GM19035 (cell line): ENCODE measurements at regions not wholly inside any gene's neighbourhood (a gene's known extent, or its start where the extent isn't known, plus 50 kb on each side); places are given as distances from the start of the nearest gene placed in this dataset.

Experiments
- ATAC-seq: cut with Tn5 transposase; IDR thresholded peaks from one replicate; pipeline ENCODE4 v1.9.1; 2021; ENCODE audit not compliant: unreplicated experiment

- no peak for ATAC-seq
These were observed 322.1 kb upstream of the SLC30A5 start for GRCh38 chr5:68771732-68772131.

GRCh38 chr5:68776381-68776780 lies 317.4 kb upstream of the SLC30A5 start:
- no peak for ATAC-seq

GRCh38 chr5:68777135-68777534 lies 316.7 kb upstream of the SLC30A5 start:
- ATAC-seq: no peak

DNA sequence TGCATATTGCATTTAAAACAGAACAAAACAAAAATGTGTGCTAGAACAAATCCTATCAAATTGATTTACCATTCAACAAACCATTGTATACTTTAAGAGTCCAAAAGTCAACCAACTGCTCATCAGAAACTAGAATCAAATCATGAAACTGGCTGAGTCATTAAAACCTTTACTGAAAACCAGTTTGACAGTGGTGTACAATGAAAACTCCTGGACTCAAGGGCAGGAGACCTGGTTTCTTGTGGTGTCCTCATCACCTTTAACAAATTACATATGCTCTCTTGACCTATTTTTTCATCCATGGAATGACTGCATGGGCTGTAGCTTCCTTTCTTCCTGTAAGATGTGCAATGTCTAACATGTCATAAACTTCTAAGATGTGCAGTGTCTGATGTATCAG lies 315.3 kb upstream of the SLC30A5 start:
- ATAC-seq: no peak

- ATAC-seq: no peak
These were observed 313.4 kb upstream of the SLC30A5 start for GRCh38 chr5:68780299-68780955.

DNA sequence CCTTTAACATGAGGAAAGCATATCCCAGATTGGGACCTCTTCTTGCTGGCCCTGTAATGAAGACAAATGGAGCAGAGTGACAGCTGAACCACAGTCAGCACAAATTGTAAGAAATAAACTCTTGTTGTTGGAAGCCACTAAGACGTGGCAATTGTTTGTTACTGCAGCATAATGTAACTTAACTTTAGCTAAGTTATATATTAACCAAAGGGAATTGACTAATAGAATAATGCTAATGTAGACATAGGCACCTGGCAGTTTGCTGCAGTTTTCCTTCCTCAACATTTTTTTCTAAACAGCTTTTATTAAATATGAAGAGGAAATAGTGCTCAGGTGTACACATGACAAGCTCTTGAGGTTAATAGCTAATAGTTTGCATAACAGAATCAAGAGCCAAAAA lies 300.7 kb upstream of the SLC30A5 start:
- ATAC-seq: no peak

GRCh38 chr5:68793993-68794392 lies 299.8 kb upstream of the SLC30A5 start:
- no peak for ATAC-seq

DNA sequence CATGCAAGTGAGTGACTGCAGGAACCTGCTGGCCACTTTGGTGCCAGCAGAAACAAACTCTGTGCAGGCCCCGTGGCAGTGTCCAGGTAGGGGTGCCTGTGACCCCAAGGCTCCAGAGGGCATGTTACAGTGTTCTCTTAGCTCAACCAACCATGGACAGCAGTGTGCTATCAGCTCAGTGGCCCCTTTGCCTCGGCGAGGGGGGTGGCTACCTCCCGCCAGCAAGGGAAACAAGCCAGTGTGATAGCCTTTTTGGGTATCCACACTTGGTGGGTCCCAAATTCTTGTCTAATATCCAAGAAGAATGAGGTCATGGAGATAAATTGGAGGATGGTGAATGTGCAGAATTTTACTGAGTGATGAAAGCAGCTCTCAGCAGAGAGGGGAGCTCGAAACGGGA lies 298.6 kb upstream of the SLC30A5 start:
- no peak for ATAC-seq

DNA sequence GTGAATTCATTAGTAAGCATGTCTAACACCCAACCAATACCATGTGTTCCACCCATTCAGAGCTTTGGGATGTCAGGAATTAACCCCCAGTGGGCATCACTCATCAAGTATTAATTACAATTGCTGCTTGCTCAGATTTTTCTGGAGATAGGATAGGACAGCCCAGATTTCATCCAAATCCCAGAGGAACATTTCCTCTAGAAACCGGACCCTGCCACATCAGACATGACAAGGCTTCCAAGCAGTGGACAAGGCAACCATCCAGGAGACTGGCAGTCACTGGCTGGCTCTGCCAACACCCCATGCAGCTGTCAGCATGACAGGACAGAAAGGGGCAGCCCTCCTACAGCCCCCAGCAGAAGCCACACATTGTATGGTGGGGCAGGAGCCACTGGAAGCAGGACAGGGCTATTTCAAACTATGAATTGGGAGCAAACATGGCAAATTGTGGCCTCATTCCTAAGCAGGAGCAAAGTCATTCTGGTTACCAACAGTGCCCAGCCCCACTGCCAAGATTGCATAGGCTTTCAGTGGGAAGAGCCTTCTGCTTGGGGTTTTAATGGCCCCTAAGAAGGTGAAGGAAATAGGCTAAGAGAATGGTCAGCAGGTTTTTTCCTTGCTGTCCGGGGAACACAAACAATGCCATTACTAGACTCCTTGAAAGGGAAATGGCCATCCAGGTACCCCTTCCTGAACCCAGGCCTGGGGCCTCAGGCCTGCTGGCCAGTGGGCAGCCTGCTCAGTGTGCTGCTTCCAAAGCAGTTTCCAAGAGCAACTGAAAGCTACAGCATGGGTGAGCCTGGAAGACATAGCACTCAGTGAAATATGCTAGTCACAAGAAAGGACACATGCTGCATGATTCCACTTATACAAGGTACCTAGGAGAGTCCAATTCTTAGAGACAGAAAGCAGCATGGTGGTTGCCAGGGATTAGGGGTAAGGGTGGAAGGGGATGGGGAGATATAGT lies 294.7 kb upstream of the SLC30A5 start:
- ATAC-seq: no peak

DNA sequence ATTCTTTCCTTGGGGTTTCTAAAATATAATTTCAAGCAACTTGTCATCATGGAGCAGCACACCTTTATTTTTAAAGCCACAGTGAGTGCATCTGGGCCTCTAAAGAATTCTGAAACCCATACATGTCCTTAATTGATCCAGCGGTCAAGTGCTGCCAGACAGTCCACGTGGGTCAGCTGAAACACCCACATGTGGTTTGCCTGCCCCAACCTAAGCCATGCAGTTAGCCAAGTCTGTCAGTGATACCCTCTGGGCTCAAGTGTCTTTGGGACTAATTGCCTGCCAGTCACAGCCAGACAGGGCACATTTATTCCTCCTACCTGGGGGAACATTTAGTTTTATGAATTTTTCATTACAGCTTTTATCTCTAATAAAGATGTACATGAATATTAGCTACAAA lies 291.4 kb upstream of the SLC30A5 start:
- ATAC-seq: no peak

GRCh38 chr5:68803881-68804319 lies 289.9 kb upstream of the SLC30A5 start:
- no peak for ATAC-seq

GRCh38 chr5:68804343-68804742 lies 289.5 kb upstream of the SLC30A5 start:
- ATAC-seq: no peak

DNA sequence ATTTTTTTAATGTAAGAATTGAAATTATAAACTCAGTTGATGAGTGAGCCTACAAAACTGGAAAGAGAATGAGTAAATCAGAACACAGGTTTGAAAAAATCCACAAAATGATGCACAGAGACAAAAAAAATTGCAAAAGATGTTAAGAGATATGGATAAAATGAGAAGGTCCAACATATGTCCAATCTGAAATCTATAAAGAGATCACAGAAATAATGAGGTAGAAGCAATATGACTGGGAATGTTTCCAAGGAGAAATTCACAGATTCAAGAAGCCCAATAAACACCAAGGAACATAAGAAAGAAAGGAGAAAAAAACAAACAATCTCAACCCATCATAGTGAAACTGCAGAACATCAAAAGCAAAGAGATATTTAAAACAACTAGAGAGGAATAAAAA lies 288.4 kb upstream of the SLC30A5 start:
- no peak for ATAC-seq

DNA sequence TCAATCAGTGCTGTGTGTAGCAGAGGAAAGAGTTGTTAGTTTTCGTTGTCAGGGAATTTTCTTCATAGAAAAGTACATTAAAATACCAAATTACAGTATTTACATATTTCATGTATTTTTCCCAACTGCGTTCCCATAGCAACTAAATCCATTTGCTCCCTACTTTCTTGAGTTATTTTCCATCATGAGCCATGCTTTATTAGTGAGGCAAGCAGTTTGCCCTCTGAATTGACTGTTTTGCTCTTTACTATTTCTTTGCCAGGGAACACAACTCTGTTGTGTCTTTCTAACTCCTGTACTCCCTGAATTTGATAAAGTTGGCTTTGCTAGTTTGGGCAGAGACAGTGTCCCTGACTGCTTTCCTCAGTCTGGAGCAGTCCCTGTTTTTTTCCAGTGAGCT lies 276.2 kb upstream of the SLC30A5 start:
- no peak for ATAC-seq

DNA sequence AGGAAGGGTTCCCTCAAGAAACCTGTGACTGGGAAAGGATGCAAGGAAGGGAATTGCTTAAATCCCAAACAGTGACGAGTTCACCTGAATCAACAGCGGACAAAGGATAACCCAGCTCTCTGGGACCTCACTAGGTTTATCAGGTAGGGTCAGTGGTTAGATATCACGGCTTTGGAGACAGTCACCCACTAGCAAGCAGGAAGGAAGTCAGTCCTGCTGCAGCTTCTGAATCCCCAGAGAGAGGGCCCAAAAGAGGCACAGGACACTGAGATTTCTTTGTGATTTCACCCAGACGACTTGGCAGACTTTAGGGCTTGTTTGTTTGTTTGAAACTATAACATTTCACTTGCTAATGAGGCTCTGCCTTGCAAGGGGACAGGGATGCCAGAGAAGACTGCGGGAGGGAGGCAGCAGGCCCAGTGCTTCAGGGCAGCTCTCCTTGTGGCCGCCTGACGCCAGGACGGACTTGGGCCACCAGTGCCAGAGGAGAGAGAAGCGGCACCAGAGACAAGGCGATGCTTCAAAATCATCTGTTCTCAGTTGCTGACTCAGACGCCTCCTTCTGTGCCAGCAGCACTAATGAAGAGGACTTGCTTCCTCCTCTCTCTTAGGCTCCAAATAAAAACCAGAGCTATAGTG lies 275.6 kb upstream of the SLC30A5 start:
- no peak for ATAC-seq

- no peak for ATAC-seq
These were observed 274.9 kb upstream of the SLC30A5 start for GRCh38 chr5:68818870-68819269.

GRCh38 chr5:68821056-68821455 lies 272.8 kb upstream of the SLC30A5 start:
- no peak for ATAC-seq

- no peak for ATAC-seq
These were observed 271.0 kb upstream of the SLC30A5 start for GRCh38 chr5:68822796-68823195.

GRCh38 chr5:68823301-68823700 lies 270.5 kb upstream of the SLC30A5 start:
- no peak for ATAC-seq

- ATAC-seq: no peak
These were observed 263.4 kb upstream of the SLC30A5 start for GRCh38 chr5:68830377-68830898.

DNA sequence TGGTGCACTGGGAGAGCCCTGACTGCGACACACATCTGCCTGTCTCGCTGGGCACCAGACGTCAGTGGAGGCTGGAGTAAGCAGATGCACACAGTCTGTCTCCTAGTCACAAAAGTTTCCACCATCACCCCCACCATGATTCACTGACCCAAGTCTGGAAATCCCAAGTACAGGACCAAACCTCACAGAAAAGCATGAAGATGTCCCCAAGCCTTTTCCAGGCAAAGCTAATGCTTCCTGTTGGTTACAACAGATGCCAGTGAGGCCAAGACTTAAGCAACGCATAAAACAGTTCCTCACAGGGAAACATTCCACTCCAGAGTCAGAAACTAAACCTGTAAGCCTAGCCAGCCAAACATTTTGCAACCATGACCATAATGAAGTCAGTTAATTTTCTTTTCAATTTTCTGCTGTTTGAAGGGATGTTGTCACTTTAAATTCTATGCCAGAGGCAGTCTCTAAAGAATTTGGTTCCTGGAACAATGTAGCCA lies 259.3 kb upstream of the SLC30A5 start:
- ATAC-seq: no peak
